ENCODE measurements at regions not wholly inside any gene's neighbourhood (a gene's known extent, or its start where the extent isn't known, plus 50 kb on each side); places are given as distances from the start of the nearest gene placed in this dataset.

- Mint-ChIP-seq H3K9me3 (peaks cover 32% of the 10 kb centered on the region), H3K27me3 (ENCODE audit: insufficient read depth) (no peaks in the 10 kb centered on the region), H3K4me1 (no peaks in the 10 kb centered on the region), H3K27ac (no peak overlapping the region), H3K36me3 (ENCODE audit: low read depth) (no peaks in the 10 kb centered on the region), H3K4me3 (no peak overlapping the region)
- Histone ChIP-seq H3K36me3 (ENCODE audit: control insufficient read depth, insufficient read depth, low read length) (no peaks in the 10 kb centered on the region), H3K27ac (ENCODE audit: low read depth, low read length) (no peak overlapping the region), H3K9ac (ENCODE audit: extremely low read depth, low read length, poor library complexity, severe bottlenecking) (no peak overlapping the region), H3K27me3 (ENCODE audit: control insufficient read depth, insufficient read depth, low read length, poor library complexity, severe bottlenecking) (no peaks in the 10 kb centered on the region), H3K4me1 (ENCODE audit: control insufficient read depth, insufficient read depth, low read length) (no peaks in the 10 kb centered on the region), H3K4me3 (ENCODE audit: low read length) (no peak overlapping the region), H3K9me3 (ENCODE audit: control insufficient read depth, low read length) (no peaks in the 10 kb centered on the region)
- TF ChIP-seq CTCF (conservative IDR thresholded peaks at IDR 0.05) = no peak
- WGBS, 2 experiments (ENCODE audit: insufficient coverage in 1 of 2, insufficient read length in 1 of 2) = 93% methylated on average over 3 of the region's 4 CpGs; no CpG with 5 or more reads in 1 of the 2 experiments
- no peak for DNase-seq
These were observed 213.5 kb upstream of the POF1B start for GRCh38 chrX:85592980-85593379.

- TF ChIP-seq CTCF (conservative IDR thresholded peaks at IDR 0.05) = no peak
- H3K36me3 Mint-ChIP-seq (ENCODE audit: low read depth) = no peaks in the 10 kb centered on the region
These were observed 212.1 kb upstream of the POF1B start for GRCh38 chrX:85591536-85591935.

GRCh38 chrX:85590638-85591037, 211.2 kb upstream of the POF1B start:
- no peaks in the 10 kb centered on the region for H3K36me3 ChIP-seq (ENCODE audit: control insufficient read depth, insufficient read depth, low read length)
- no peak overlapping the region for H3K4me3 ChIP-seq (ENCODE audit: low read length)
- H3K9me3 ChIP-seq (ENCODE audit: control insufficient read depth, low read length) = no peaks in the 10 kb centered on the region
- no peak overlapping the region for H3K9ac ChIP-seq (ENCODE audit: extremely low read depth, low read length, poor library complexity, severe bottlenecking)
- no peak for TF ChIP-seq CTCF (conservative IDR thresholded peaks at IDR 0.05)
- no peak overlapping the region for H3K27ac Mint-ChIP-seq
- no peak overlapping the region for H3K27ac ChIP-seq (ENCODE audit: low read depth, low read length)
- peaks cover 45% of the 10 kb centered on the region for H3K9me3 Mint-ChIP-seq
- no peaks in the 10 kb centered on the region for H3K4me1 ChIP-seq (ENCODE audit: control insufficient read depth, insufficient read depth, low read length)
- DNase-seq = no peak
- no peaks in the 10 kb centered on the region for H3K4me1 Mint-ChIP-seq
- H3K4me3 Mint-ChIP-seq = no peak overlapping the region
- 83% methylated on average over 2 of the region's 2 CpGs; no CpG with 5 or more reads in 1 of the 2 experiments for WGBS, 2 experiments (ENCODE audit: insufficient coverage in 1 of 2, insufficient read length in 1 of 2)
- H3K36me3 Mint-ChIP-seq (ENCODE audit: low read depth) = no peaks in the 10 kb centered on the region
- no peaks in the 10 kb centered on the region for H3K27me3 Mint-ChIP-seq (ENCODE audit: insufficient read depth)
- H3K27me3 ChIP-seq (ENCODE audit: control insufficient read depth, insufficient read depth, low read length, poor library complexity, severe bottlenecking) = no peaks in the 10 kb centered on the region

More at GRCh38 chrX:85591536-85591935, 212.1 kb upstream of the POF1B start:
- H3K27ac Mint-ChIP-seq = no peak overlapping the region
- no peaks in the 10 kb centered on the region for H3K27me3 Mint-ChIP-seq (ENCODE audit: insufficient read depth)
- no peaks in the 10 kb centered on the region for H3K27me3 ChIP-seq (ENCODE audit: control insufficient read depth, insufficient read depth, low read length, poor library complexity, severe bottlenecking)
- peaks cover 37% of the 10 kb centered on the region for H3K9me3 Mint-ChIP-seq
- no peak overlapping the region for H3K4me3 Mint-ChIP-seq
- no peaks in the 10 kb centered on the region for H3K4me1 ChIP-seq (ENCODE audit: control insufficient read depth, insufficient read depth, low read length)
- H3K4me1 Mint-ChIP-seq = no peaks in the 10 kb centered on the region
- no peak overlapping the region for H3K27ac ChIP-seq (ENCODE audit: low read depth, low read length)
- H3K9ac ChIP-seq (ENCODE audit: extremely low read depth, low read length, poor library complexity, severe bottlenecking) = no peak overlapping the region
- no peak for DNase-seq
- H3K9me3 ChIP-seq (ENCODE audit: control insufficient read depth, low read length) = no peaks in the 10 kb centered on the region
- no peak overlapping the region for H3K4me3 ChIP-seq (ENCODE audit: low read length)
- H3K36me3 ChIP-seq (ENCODE audit: control insufficient read depth, insufficient read depth, low read length) = no peaks in the 10 kb centered on the region

All from endodermal cell (in vitro differentiated cells).